ENCODE measurements at regions not wholly inside any gene's neighbourhood (a gene's known extent, or its start where the extent isn't known, plus 50 kb on each side); places are given as distances from the start of the nearest gene placed in this dataset.

- no peaks in the 10 kb centered on the region for H3K36me3 ChIP-seq (ENCODE audit: control insufficient read depth, insufficient read depth, low read length)
- no peak for TF ChIP-seq CTCF (IDR thresholded peaks at IDR 0.05; ENCODE audit: insufficient read depth, low read length, poor library complexity, severe bottlenecking)
- no peaks in the 10 kb centered on the region for H3K27me3 ChIP-seq (ENCODE audit: control insufficient read depth, insufficient read depth, low read length)
- DNase-seq (ENCODE audit: low read depth) = no peak
- H3K4me3 ChIP-seq (ENCODE audit: low read depth, low read length) = no peak overlapping the region
These were observed 170.8 kb upstream of the HABP2 start for GRCh38 chr10:113381981-113382509.

- no peak for TF ChIP-seq CTCF (IDR thresholded peaks at IDR 0.05; ENCODE audit: insufficient read depth, low read length, poor library complexity, severe bottlenecking)
- Histone ChIP-seq H3K4me3 (ENCODE audit: low read depth, low read length) (no peak overlapping the region), H3K36me3 (ENCODE audit: control insufficient read depth, insufficient read depth, low read length) (no peaks in the 10 kb centered on the region), H3K27me3 (ENCODE audit: control insufficient read depth, insufficient read depth, low read length) (no peaks in the 10 kb centered on the region)
- no peak for DNase-seq (ENCODE audit: low read depth)
These were observed 170.2 kb upstream of the HABP2 start for GRCh38 chr10:113382691-113383090.

- Histone ChIP-seq H3K4me3 (ENCODE audit: low read depth, low read length) (no peak overlapping the region), H3K36me3 (ENCODE audit: control insufficient read depth, insufficient read depth, low read length) (no peaks in the 10 kb centered on the region), H3K27me3 (ENCODE audit: control insufficient read depth, insufficient read depth, low read length) (no peaks in the 10 kb centered on the region)
- no peak for TF ChIP-seq CTCF (IDR thresholded peaks at IDR 0.05; ENCODE audit: insufficient read depth, low read length, poor library complexity, severe bottlenecking)
- DNase-seq (ENCODE audit: low read depth) = no peak
These were observed 168.7 kb upstream of the HABP2 start for GRCh38 chr10:113384181-113384580.

DNA sequence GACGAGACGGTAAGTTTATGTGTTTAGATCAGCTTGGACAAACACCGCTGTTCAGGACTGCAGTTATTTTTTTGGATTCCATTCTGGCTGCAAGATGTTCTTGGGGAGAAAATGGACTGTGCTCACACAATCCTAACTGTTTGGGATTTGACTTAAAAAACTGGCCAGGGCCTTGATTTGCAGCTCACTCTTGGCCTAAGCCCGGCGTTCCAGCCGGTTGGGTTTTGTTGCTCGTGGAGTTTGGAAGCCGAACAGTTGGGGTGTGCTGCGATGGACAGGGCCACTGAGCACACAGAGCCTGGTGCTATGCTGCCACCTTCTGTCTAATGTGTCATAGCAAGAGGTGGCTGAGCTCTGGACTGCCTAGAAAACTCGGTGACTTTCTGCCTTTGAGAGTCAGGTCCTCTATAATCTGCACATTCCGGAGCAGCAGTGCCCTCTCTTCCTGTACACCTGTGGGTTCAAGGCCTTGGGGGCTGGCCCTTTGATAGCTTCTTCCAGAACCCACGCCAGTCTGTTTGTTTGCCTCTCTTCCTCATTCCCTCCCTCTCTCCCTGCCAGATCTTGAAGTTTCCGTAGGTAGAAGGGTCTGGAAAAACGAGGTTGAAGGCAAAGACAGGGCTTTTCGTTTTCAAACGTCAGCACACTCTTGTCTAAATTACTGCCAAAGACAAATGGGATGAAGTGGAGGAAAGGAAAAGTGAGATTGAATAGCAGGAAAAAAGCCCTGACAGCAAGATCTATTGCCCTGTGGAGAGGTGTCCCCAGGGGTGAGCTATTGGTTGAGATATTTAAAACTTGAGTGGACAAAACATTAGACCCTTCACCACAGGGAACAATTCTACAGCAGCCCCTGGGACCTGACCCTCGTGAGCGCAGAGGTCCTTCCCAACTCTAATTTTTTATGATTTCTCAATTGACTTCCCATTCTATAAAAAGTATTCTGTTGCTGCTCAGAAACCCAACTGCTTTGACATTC, 167.5 kb upstream of the HABP2 start:
- DNase-seq (ENCODE audit: low read depth) = peak; percentile 58
- TF ChIP-seq CTCF (IDR thresholded peaks at IDR 0.05; ENCODE audit: insufficient read depth, low read length, poor library complexity, severe bottlenecking) = peak; percentile 83
- H3K4me3 ChIP-seq (ENCODE audit: low read depth, low read length) = no peak overlapping the region

GRCh38 chr10:113386005-113386404, 166.8 kb upstream of the HABP2 start:
- no peak for TF ChIP-seq CTCF (IDR thresholded peaks at IDR 0.05; ENCODE audit: insufficient read depth, low read length, poor library complexity, severe bottlenecking)
- no peak for DNase-seq (ENCODE audit: low read depth)
- no peak overlapping the region for H3K4me3 ChIP-seq (ENCODE audit: low read depth, low read length)
- H3K36me3 ChIP-seq (ENCODE audit: control insufficient read depth, insufficient read depth, low read length) = no peaks in the 10 kb centered on the region
- H3K27me3 ChIP-seq (ENCODE audit: control insufficient read depth, insufficient read depth, low read length) = no peaks in the 10 kb centered on the region

More for the DNA sequence above, 167.5 kb upstream of the HABP2 start:
- H3K36me3 ChIP-seq (ENCODE audit: control insufficient read depth, insufficient read depth, low read length) = no peaks in the 10 kb centered on the region
- no peaks in the 10 kb centered on the region for H3K27me3 ChIP-seq (ENCODE audit: control insufficient read depth, insufficient read depth, low read length)
